ENCODE measurements at regions not wholly inside any gene's neighbourhood (a gene's known extent, or its start where the extent isn't known, plus 50 kb on each side); places are given as distances from the start of the nearest gene placed in this dataset.

DNA sequence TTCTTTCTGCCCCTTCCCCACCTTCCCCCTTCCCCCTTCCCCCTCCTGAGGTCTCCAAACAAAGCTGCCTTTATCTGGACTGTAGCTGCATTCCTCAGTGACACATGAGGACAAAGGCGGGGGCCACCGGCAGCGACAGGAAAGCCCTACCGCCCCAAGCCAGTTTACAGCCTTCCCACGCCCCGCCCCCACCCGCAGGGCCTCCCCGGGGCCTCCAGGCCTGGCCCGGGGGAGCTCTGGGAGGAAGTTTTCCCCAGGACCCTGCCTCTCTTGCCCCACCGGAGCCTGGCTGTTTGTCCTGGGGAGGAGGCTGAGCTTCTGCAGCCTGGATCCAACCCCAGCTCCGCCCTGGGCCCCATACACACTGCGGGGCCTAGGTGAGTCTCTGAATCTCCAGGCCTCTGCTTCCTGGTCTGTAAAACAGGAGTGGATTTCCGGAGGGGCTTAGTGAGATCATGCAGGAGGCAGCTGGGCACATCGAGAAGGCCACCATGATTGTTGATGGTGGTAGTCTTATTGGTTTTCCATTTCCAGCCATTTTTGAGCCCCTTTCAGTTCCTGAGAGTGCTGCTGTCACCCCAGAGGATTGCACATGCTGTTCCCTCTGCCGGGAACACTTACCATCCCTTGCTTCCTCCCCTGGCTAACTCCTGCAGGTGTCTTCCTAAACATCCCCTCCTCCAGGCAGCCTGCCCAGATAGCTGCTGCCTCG lies 130.7 kb downstream of the MN1 start:
- no CpG with 5 or more reads among the region's 16 CpGs for WGBS (ENCODE audit: extremely low coverage, insufficient read length, low lambda C conversion rate)
- Histone ChIP-seq H3K14ac (ENCODE audit: insufficient read depth, low read length) (no peak overlapping the region), H4K91ac (ENCODE audit: insufficient read length, low read depth, low read length) (peak overlapping the region; percentile 55), H2BK15ac (ENCODE audit: low read depth, low read length) (no peak overlapping the region), H2BK120ac (ENCODE audit: low read depth, low read length, poor library complexity, severe bottlenecking) (peak overlapping the region; percentile 3), H3K4ac (ENCODE audit: low read depth, low read length) (0 out of 2 replicates have a peak overlapping the region, but pooled peaks have one; percentile 10), H3K9me3 (ENCODE audit: control insufficient read depth, low read depth, low read length) (no peaks in the 10 kb centered on the region), H3T11ph (ENCODE audit: low read length) (no peak overlapping the region), H3K27ac (ENCODE audit: insufficient read length, low read depth, low read length) (peak overlapping the region; percentile 54), H3K18ac (ENCODE audit: insufficient read length, low read depth, low read length) (peak overlapping the region; percentile 81), H4K20me1 (ENCODE audit: control insufficient read depth, insufficient read depth, insufficient read length) (peaks cover 2% of the 10 kb centered on the region), H3K27me3 (ENCODE audit: insufficient read depth, low read length) (no peaks in the 10 kb centered on the region), H4K5ac (ENCODE audit: insufficient read length, low read depth, low read length) (no peak overlapping the region), H2AFZ (ENCODE audit: low read length) (no peak overlapping the region), H3K79me2 (ENCODE audit: insufficient read depth, low read length) (no peaks in the 10 kb centered on the region), H2BK5ac (ENCODE audit: insufficient read length, low read length) (no peak overlapping the region), H2BK20ac (ENCODE audit: low read depth, low read length, poor library complexity, severe bottlenecking) (no peak overlapping the region), H3K4me1 (ENCODE audit: insufficient read depth, low read length) (peaks cover 3% of the 10 kb centered on the region; the same call in 1 of the 2 replicates), H3K56ac (ENCODE audit: insufficient read length, low read depth, low read length) (no peak overlapping the region), H3K79me1 (ENCODE audit: insufficient read depth, low read depth, low read length, poor library complexity, severe bottlenecking) (no peaks in the 10 kb centered on the region), H3K4me2 (ENCODE audit: insufficient read depth, insufficient read length, low read length) (peak overlapping the region; percentile 35), H3K9ac (ENCODE audit: extremely low read depth, insufficient read length, low read length) (no peak overlapping the region), H2AK5ac (ENCODE audit: insufficient read length, low read length) (no peak overlapping the region), H2BK12ac (ENCODE audit: insufficient read length, low read depth, low read length) (peak overlapping the region; percentile 11), H4K8ac (replicated peaks; ENCODE audit: insufficient read length, low read depth, low read length) (no peak overlapping the region), H3K23ac (ENCODE audit: insufficient read length, low read depth, low read length) (no peak overlapping the region), H3K23me2 (ENCODE audit: insufficient read length, low read depth, low read length, poor library complexity, severe bottlenecking) (no peaks in the 10 kb centered on the region)
- Mint-ChIP-seq H3K27ac (peak overlapping the region; percentile 91 to 99 (median 97)), H3K4me1 (peaks cover 34 to 55% of the 10 kb centered on the region in 2 experiments), H3K36me3 (ENCODE audit: insufficient read depth in 1 of 3, low read depth in 3 of 3) (peaks cover 8 to 13% (median 9%) of the 10 kb centered on the region in 3 experiments; a peak in 6 of 7 replicates), H3K4me3 (peak overlapping the region in 1 of 2 experiments; percentile 42; a peak in 1 of 5 replicates), H3K27me3 (ENCODE audit: low read depth) (peaks cover 2% of the 10 kb centered on the region; the same call in 1 of the 2 replicates), H3K9me3 (peaks cover 4 to 5% of the 10 kb centered on the region in 2 experiments)
- DNase-seq: peak; percentile 87
- TF ChIP-seq, protein P1, sequence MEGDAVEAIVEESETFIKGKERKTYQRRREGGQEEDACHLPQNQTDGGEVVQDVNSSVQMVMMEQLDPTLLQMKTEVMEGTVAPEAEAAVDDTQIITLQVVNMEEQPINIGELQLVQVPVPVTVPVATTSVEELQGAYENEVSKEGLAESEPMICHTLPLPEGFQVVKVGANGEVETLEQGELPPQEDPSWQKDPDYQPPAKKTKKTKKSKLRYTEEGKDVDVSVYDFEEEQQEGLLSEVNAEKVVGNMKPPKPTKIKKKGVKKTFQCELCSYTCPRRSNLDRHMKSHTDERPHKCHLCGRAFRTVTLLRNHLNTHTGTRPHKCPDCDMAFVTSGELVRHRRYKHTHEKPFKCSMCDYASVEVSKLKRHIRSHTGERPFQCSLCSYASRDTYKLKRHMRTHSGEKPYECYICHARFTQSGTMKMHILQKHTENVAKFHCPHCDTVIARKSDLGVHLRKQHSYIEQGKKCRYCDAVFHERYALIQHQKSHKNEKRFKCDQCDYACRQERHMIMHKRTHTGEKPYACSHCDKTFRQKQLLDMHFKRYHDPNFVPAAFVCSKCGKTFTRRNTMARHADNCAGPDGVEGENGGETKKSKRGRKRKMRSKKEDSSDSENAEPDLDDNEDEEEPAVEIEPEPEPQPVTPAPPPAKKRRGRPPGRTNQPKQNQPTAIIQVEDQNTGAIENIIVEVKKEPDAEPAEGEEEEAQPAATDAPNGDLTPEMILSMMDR (conservative IDR thresholded peaks at IDR 0.05): no peak
